Loucy (cell line): ENCODE measurements at regions not wholly inside any gene's neighbourhood (a gene's known extent, or its start where the extent isn't known, plus 50 kb on each side); places are given as distances from the start of the nearest gene placed in this dataset.

Experiments used
- H2AFZ ChIP-seq: fragments of 200-600 bp; sonication (generic); 2 replicates; pipeline ENCODE4 v1.6.0; 2016; ENCODE audit warnings: antibody characterized with exemption, mild to moderate bottlenecking, low read length, moderate library complexity
- H3F3A ChIP-seq: fragments of 200-600 bp; 2 replicates; pipeline ENCODE4 v1.6.0; 2016; ENCODE audit warnings: antibody characterized with exemption, low read depth, mild to moderate bottlenecking
- H3K27me3 ChIP-seq: fragments of 200-600 bp; sonication (generic); 2 replicates; pipeline ENCODE4 v1.6.1; 2014; ENCODE audit warnings: low read length, mild to moderate bottlenecking; ENCODE audit not compliant: insufficient read depth, poor library complexity, severe bottlenecking
- H3K36me3 ChIP-seq: fragments of 200-600 bp; sonication (generic); 2 replicates; pipeline ENCODE4 v1.6.1; 2016; ENCODE audit warnings: low read length; ENCODE audit not compliant: insufficient read depth
- H3K4me1 ChIP-seq: fragments of 200-600 bp; sonication (generic); 2 replicates; pipeline ENCODE4 v1.5.1; 2014; ENCODE audit warnings: low read length, mild to moderate bottlenecking; ENCODE audit not compliant: insufficient read depth, poor library complexity, severe bottlenecking
- H3K4me2 ChIP-seq: fragments of 200-600 bp; sonication (generic); 2 replicates; pipeline ENCODE4 v1.6.0; 2014; ENCODE audit warnings: antibody characterized with exemption, low read length, low read depth, mild to moderate bottlenecking; ENCODE audit not compliant: poor library complexity, severe bottlenecking
- H3K4me3 ChIP-seq: fragments of 200-600 bp; sonication (generic); 2 replicates; pipeline ENCODE4 v1.5.1; 2014; ENCODE audit warnings: low read length, mild to moderate bottlenecking, mixed read lengths; ENCODE audit not compliant: poor library complexity, severe bottlenecking
- H3K79me2 ChIP-seq: fragments of 200-600 bp; sonication (generic); 2 replicates; pipeline ENCODE4 v1.6.1; 2014; ENCODE audit warnings: low read length; ENCODE audit not compliant: insufficient read depth
- H3K9ac ChIP-seq: fragments of 200-600 bp; sonication (generic); 2 replicates; pipeline ENCODE4 v1.6.0; 2014; ENCODE audit warnings: mild to moderate bottlenecking, low read depth, low read length, moderate library complexity; ENCODE audit not compliant: poor library complexity, severe bottlenecking
- H3K9me2 ChIP-seq: fragments of 200-600 bp; sonication (generic); replicated peaks from 2 replicates; pipeline ENCODE4 v1.6.1; 2016; ENCODE audit warnings: low read depth, low read length, mixed read lengths
- H3K9me3 ChIP-seq: fragments of 200-600 bp; sonication (generic); 2 replicates; pipeline ENCODE4 v1.6.1; 2014; ENCODE audit warnings: mild to moderate bottlenecking, antibody characterized with exemption, low read length, low read depth; ENCODE audit not compliant: insufficient read depth
- H4K20me1 ChIP-seq: fragments of 200-600 bp; sonication (generic); 2 replicates; pipeline ENCODE4 v1.6.0; 2014; ENCODE audit warnings: antibody characterized with exemption, low read length, mild to moderate bottlenecking; ENCODE audit not compliant: insufficient read depth, poor library complexity, severe bottlenecking
- CTCF ChIP-seq: fragments of 200-600 bp; sonication (generic); conservative IDR thresholded peaks from 2 replicates; pipeline ENCODE4 v1.5.1; 2014; ENCODE audit warnings: mild to moderate bottlenecking, antibody characterized with exemption, low read length
- EZH2phosphoT487 ChIP-seq: fragments of 200-600 bp; IDR thresholded peaks from 2 replicates; pipeline ENCODE4 v1.6.1; 2018; ENCODE audit warnings: antibody characterized with exemption, mild to moderate bottlenecking, moderate library complexity, borderline replicate concordance

- TF ChIP-seq EZH2phosphoT487 (no peak), CTCF (no peak)
- H3K4me3 ChIP-seq, result no peak overlapping the region
- H3K27me3 ChIP-seq, result no peaks in the 10 kb centered on the region
- no peak overlapping the region for H2AFZ ChIP-seq
- no peaks in the 10 kb centered on the region for H4K20me1 ChIP-seq
- no peaks in the 10 kb centered on the region for H3K4me1 ChIP-seq
- H3K36me3 ChIP-seq, result no peaks in the 10 kb centered on the region
- H3K4me2 ChIP-seq, result no peak overlapping the region
- H3K9me2 ChIP-seq, result no peaks in the 10 kb centered on the region
- no peaks in the 10 kb centered on the region for H3K79me2 ChIP-seq
- no peaks in the 10 kb centered on the region for H3K9me3 ChIP-seq
- H3K9ac ChIP-seq, result no peak overlapping the region
- H3F3A ChIP-seq, result no peaks in the 10 kb centered on the region
These were observed 331.1 kb upstream of the MAGEB18 start for GRCh38 chrX:25807022-25807421.

GRCh38 chrX:25810202-25810601 lies 327.9 kb upstream of the MAGEB18 start:
- H3K9ac ChIP-seq, result no peak overlapping the region
- H3K9me2 ChIP-seq, result no peaks in the 10 kb centered on the region
- H2AFZ ChIP-seq, result no peak overlapping the region
- no peak overlapping the region for H3K4me2 ChIP-seq
- H4K20me1 ChIP-seq, result no peaks in the 10 kb centered on the region
- no peaks in the 10 kb centered on the region for H3K79me2 ChIP-seq
- H3F3A ChIP-seq, result no peaks in the 10 kb centered on the region
- no peaks in the 10 kb centered on the region for H3K36me3 ChIP-seq
- H3K27me3 ChIP-seq, result no peaks in the 10 kb centered on the region
- no peak overlapping the region for H3K4me3 ChIP-seq
- H3K9me3 ChIP-seq, result no peaks in the 10 kb centered on the region
- TF ChIP-seq EZH2phosphoT487, result no peak
- TF ChIP-seq CTCF, result no peak
- no peaks in the 10 kb centered on the region for H3K4me1 ChIP-seq

GRCh38 chrX:25819879-25820278 lies 318.3 kb upstream of the MAGEB18 start:
- no peaks in the 10 kb centered on the region for H3K79me2 ChIP-seq
- no peak overlapping the region for H2AFZ ChIP-seq
- H3K4me3 ChIP-seq, result no peak overlapping the region
- no peaks in the 10 kb centered on the region for H4K20me1 ChIP-seq
- no peaks in the 10 kb centered on the region for H3K27me3 ChIP-seq
- H3F3A ChIP-seq, result no peaks in the 10 kb centered on the region
- TF ChIP-seq EZH2phosphoT487 (no peak), CTCF (no peak)
- H3K36me3 ChIP-seq, result no peaks in the 10 kb centered on the region
- no peaks in the 10 kb centered on the region for H3K9me3 ChIP-seq
- H3K9ac ChIP-seq, result no peak overlapping the region
- no peak overlapping the region for H3K4me2 ChIP-seq
- no peaks in the 10 kb centered on the region for H3K9me2 ChIP-seq
- H3K4me1 ChIP-seq, result no peaks in the 10 kb centered on the region
